CD4-positive, alpha-beta T cell treated with Interferon alpha-2 for 1 hour (primary cell): ENCODE measurements at regions not wholly inside any gene's neighbourhood (a gene's known extent, or its start where the extent isn't known, plus 50 kb on each side); places are given as distances from the start of the nearest gene placed in this dataset.

ENCODE experiments used
- DNase-seq, 2 donors: peaks; one replicate each; pipeline ENCODE4 v3.0.0-alpha.2; 2020 to 2022

GRCh38 chr22:46067159-46068111 is 82.9 kb upstream of the PPARA start:
- DNase-seq = no peak

DNA sequence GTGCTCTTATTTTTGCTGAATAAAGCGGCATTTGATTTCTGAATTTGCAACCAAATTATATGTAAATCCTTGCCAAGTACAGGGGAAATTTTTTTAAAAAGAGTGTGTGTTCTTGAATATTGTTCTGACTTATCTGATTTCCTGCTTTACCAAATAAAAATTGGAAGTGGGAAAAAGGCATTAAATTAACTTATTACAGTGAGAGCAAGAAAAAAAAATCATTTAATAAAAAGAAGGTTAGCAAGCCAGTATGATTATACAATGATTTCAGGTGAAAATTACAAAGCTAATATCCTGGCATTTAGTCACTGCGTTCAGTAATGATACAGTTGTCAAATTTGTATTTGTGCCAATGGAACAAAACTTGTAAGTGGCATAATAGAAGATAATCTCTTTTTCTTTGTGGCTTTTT is 82.1 kb upstream of the PPARA start:
- no peak for DNase-seq

DNA sequence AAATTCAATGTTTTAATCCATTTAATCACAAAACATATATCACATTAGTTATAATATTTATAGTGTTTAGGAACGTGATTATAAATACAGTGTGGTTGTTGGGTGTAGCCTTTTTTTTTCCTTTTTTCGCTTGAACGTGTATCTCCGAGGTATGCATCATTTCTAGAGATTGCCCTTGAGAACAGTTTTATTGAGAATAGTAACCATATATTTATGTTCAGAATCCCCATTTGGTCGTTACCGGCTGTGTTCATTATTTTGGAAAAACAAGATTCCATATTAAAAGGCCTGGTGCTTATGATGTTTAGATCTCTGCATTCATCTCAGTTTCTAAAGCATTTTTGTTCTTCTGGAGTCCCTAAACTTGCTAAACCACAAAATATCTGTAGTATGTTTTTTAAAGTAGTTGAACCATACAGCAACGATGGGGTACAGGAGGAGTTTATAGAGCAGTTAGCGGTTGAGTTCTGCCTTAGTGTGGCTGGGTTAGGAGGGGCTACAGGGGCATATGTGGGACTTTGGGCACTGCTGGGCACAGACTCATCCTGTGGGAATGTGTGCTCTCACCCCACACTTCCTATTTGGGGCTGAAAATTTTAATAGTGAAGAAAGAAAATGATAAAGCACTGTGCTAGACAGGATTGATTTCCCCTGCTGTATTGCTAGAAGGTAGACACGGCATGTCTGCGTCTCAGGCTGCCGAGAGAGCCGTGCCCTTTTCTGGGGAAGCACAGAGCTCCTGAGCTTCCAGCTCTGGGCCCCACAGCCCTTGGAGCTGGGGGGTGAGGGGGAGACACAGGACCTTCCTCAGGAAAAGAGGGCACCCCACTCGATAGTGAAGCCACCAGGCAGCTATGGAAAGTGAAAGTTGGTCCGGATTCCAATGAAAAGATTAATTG is 81.5 kb upstream of the PPARA start:
- DNase-seq = no peak

GRCh38 chr22:46069521-46070214 is 80.7 kb upstream of the PPARA start:
- DNase-seq = peak; percentile 60 to 61

DNA sequence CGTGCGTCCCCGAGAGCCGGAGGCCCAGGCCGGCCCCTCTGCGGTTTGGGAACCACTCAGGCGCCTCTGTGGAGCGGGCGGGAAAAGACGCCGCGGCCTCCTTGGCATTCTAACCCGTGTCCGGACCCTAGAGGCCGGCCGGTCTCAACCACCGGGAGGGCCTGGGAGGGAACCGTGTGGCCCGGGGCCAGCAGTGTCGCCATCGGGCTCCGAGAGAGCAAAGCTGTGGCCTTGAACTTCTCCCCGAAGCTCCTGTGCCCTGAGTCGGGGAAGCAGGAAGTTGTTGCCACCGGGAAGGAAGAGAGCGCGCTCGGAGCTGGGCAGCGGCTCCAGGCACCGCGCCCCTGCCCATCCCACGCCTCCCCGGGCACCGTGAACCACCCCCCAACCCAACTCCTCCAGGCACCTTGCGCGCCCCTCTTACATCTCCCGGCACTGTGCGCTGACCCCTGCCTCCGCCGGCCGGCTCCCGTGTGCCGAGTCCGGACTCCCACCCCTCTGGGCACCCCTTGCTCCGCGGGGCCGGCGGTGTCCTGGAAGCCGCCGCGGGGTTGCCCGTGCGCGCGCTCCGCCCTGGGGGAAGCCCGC is 80.0 kb upstream of the PPARA start:
- DNase-seq = peak in 1 of 2 donors; percentile 20

DNA sequence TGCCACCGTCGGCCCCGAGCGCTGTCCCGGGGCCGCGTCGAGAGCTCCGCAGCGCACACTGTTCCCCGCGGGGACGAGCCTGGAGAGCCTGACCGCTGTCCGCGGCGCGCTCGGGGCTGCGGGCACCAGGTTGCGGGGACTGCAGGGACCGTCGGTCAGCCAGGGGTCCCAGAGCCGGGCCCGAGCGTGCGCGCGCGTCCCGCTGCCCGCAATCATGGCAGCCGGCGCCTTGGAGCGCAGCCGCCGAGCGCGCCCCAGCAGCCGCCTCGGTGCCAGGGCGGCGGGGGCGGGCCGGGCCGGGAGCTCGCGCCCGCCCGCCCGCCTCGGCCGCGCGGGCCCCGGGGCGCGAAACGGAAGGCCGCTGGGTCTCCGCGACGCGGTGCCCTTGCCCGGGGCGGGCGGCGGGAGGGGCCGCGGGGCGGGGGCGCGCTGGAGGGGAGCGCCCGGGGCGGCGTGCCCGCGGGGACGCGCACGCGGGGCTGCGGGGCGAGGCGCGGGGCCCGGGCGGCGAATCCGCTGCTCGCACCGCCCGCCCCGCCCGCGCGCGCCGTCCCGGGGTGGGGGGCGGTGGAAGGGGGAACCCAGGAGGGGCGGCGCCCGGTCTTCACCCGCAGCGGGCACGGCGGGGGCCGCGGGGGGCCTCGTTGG is 79.4 kb upstream of the PPARA start:
- DNase-seq = peak in 1 of 2 donors; percentile 65

DNA sequence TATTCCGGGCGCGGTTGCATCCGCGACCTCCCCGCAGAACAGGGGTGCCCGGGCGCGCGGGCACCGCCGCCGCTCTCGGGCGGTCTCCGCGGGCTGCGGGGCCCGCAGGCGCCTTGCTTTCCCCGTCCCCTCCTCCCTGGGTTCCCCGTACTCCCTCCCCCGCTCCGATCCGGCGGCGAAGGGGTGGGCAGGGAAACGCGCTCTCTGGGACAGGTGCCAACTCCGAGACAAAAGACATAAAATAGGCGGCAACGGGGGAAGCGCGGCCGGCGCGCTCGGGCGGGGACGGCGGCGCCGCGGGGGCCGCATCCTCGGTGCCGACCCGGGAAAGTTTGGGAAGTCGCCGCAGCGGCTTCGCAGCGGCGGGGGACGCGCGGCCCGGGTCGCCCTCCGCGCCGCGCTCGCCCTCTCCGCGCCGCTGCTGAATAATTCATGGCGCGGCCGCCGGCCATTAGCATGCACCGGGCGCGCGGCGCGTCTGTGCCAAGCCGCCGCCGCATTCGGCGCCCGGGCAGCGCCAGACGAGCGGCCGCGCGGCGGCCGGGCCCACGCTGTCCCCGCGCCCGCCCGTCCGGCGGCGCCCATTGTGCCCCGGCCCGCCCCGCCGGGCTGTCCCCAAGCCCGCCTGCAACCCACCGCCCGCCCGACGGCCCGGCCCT is 78.7 kb upstream of the PPARA start:
- peak; percentile 32 to 67 for DNase-seq

GRCh38 chr22:46072110-46072881 is 78.0 kb upstream of the PPARA start:
- peak in 1 of 2 donors; percentile 42 for DNase-seq

DNA sequence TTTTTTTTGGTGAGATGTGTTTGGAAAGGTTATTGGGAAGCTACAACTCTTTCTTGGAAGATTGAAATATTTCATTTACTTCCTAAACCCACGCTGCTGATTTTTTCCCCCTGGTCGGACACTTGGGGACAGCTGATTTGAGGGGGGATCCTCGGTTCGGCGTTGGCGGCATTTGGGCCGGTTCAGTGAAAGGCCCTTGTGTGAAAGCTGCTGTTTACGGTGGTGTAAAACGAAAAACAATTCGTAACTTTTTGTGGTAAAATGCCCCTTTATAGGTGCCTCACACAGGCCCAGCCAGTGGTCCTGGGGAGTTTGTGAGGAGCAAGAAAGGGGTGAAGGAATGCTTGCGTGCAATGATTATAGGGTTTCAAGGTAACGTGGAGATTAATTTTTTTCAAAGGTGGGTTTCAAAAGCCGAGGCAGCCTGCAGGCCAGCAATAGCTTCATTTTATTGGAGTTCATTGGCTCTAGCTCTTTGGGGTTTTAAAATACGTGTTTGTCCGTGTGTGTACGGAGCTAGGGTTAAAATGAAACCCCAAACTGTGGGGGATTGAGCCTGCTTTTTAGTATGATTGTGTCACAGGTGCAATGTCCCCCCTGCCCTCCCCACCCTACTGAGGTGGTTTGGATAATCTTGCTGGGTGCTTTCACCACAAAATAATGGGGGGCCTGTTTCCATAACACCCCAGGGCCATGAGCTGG is 77.2 kb upstream of the PPARA start:
- DNase-seq = no peak

GRCh38 chr22:46073683-46074504 is 76.4 kb upstream of the PPARA start:
- no peak for DNase-seq

GRCh38 chr22:46074771-46075551 is 75.4 kb upstream of the PPARA start:
- DNase-seq = no peak

DNA sequence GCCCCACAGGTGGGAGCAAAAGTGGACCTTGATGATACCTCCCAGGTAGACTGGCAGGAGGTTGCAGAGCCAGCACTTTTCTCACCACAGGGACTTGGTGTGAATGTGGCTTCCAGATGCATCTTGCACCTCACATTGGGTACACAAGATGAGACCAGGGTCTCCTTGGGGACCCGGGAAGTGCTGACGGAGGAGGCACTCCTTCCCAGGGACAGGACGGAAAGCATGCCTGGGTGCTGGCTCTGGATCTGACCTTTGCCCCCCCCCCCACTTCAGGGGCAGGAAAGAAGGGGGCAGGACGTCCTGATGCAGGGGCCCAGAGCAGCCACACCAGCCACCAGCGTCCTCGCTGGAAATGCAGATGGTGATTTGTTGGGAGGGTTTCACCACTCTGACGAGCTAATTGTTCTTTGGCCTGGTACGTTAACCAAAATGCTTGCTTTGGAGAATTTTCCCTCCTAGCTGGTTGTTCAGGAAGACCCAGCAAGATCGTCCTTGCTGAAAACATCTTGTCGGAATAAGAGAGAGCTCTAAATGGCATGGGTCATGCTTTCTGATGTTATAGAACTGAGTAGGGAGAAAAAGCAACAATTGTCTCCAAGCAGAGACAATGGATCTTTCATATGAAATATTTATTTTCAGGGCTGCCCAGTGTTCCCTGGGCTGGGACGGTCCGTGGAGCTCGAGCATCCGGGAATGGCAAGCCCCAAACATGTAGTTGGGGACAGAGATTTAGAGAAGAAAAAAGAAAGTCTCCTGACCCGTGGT is 74.4 kb upstream of the PPARA start:
- no peak for DNase-seq

- no peak for DNase-seq
Measured at GRCh38 chr22:46076651-46077339, 73.5 kb upstream of the PPARA start.

DNA sequence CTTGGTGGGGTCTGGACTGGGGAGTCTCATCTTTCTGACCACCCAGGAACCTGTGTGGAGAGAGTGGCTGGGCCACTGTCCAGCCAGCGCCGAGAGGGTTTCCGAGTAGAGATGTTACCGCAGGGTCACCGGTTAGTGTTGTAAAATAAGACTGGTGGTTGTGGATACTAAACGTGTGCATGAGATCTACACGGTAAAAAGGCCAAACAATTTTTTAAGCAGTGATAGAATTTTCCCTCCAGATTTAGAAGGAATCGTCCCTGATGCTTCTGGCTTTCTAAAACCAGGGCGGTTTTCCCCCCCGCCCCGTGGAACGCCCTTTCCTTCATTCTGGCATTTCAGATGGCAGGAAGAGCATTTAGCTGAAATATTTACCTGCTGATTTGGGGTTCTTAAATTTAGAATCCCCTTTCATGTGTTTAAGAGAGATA is 72.6 kb upstream of the PPARA start:
- no peak for DNase-seq

- no peak for DNase-seq
Measured at GRCh38 chr22:46078241-46079092, 71.9 kb upstream of the PPARA start.
